NCI-H1105 (cell line): ENCODE measurements at regions not wholly inside any gene's neighbourhood (a gene's known extent, or its start where the extent isn't known, plus 50 kb on each side); places are given as distances from the start of the nearest gene placed in this dataset.

Experiments used
- DNase-seq: peaks from one replicate; lab custom pipeline; 2025; lab: John Stamatoyannopoulos, UW

DNA sequence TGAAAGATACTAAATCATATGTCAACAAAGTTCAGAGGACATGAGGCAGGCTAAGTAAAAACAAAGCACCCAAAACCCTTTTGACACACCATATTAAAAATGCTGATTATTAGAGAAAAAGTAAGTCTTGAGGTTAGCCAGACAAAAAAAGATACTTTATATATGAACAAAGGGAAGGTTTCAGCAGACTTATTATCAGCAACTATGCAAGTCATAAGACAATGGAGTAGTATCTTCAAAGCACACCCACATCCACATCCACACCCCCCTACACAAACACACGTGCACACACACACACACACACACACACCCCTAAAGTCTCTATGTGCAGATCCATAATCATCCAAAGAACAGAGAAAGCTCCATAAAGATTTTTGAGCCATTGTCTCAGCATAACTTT is 1373.9 kb upstream of the CELF2 start:
- no peak for DNase-seq

DNA sequence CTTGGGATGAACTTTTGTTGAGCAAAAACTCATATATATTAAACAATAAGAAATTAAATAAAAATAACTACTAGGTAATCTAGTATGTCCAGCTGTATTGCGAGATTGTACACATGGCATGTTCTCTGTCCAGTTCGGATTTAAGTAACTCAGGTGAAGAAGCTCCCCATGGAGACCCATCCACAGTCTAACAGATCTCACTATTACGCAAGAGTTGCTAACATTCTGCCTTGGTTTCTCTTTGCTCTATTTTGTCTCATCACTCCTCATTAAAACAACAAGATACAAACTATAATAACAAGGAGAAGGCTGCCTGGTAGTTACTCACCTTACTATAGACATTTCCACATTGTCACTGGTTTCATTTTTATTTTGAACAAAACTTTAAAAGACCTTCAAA is 1372.3 kb upstream of the CELF2 start:
- DNase-seq, result no peak

GRCh38 chr10:9645928-9646600 is 1371.6 kb upstream of the CELF2 start:
- DNase-seq, result no peak

- DNase-seq, result no peak
These were observed 1363.4 kb upstream of the CELF2 start for GRCh38 chr10:9654261-9654660.

- DNase-seq, result no peak
These were observed 1361.3 kb upstream of the CELF2 start for GRCh38 chr10:9656386-9656785.

DNA sequence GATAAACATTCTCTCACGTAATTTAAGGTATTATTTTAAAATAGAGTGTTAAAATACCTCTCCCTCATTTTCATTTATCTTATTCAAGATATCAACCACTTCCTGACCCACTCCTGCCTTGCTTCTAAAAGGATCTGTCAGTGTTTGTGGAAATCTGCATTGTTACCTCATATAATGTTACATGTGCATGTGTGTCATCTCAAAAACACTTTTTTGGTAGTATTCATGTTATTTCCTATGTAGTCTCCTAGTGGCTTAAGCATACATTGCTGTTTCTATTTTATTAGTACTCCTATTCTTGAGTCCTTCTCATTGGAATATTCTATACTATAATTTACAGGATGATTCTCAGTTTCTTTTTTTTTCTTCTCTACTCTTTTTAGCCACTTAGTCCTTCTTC is 1360.7 kb upstream of the CELF2 start:
- no peak for DNase-seq

GRCh38 chr10:9657530-9657929 is 1360.1 kb upstream of the CELF2 start:
- DNase-seq, result no peak

DNA sequence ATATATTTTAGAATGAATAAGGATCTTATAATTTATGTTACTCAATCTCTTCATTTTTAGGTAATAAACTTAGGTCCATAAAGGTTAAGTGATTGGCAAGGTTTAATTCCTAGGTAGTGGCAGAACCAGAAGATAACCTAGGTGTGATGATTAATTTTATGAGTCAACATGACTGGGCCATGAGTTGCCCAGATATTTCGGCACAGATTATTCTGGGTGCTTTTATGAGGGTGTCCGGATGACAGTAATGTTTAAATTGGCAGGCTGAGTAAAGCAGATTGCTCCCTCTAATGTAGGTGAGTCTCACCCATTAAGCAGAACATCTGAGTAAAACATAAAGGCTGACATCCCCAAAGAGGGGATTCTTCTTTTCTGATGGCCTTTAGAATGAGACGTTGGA is 1349.3 kb upstream of the CELF2 start:
- no peak for DNase-seq

DNA sequence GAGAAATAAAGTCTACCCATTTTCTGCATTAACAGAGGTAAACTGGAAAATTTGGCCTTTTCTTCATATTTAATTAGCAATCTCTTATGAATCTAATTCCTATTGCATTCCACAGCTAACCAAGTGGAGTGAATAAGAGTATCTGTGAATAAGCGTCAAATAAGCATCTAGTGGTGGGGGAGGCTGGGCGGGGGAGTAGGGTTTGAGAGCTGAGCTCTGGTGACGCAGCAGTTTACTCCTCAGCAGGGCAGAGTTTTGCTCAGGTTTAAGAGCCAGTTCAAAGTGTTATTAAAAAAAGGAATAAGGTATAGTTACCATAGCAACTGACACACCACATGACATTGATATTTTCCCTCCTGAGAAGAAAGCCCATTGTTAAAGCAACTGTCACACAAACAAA is 1346.8 kb upstream of the CELF2 start:
- DNase-seq, result no peak

DNA sequence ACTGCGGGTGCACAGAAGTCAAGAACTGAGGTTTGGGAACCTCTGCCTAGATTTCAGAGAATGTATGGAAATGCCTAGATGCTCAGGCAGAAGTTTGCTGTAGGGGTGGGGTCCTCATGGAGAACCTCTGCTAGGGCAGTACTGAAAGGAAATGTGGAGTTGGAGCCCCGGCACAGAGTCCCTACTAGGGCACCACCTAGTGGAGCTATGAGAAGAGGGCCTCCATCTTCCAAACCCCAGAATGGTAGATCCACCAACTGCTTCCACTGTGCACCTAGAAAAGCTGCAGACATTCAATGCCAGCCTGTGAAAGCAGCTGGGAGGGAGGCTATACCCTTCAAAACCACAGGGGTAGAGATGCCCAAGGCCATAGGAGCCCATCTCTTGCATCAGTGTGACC is 1336.0 kb upstream of the CELF2 start:
- DNase-seq, result no peak

GRCh38 chr10:9682802-9683201 is 1334.9 kb upstream of the CELF2 start:
- no peak for DNase-seq

- no peak for DNase-seq
These were observed 1333.5 kb upstream of the CELF2 start for GRCh38 chr10:9684186-9684585.

- no peak for DNase-seq
These were observed 1332.1 kb upstream of the CELF2 start for GRCh38 chr10:9685596-9685995.

GRCh38 chr10:9688711-9689110 is 1329.0 kb upstream of the CELF2 start:
- DNase-seq, result no peak

DNA sequence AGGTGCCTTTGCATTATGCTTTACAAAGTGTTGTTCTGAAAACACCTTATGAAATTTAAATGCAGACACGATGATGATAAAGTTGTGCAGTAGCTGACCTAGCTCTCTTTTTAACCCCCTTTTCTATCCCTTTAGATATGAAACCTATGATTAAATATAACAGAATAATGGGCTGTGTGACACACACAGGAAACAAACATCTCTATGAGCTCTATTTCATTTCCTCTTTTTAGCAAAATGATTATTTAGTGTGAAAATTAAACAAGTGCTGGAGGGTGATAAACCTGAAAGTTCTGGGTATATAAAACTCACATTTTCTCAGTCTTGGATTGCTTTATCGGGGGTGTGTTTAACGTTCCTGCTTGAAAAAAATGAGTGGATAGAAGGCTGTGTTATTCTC is 1310.5 kb upstream of the CELF2 start:
- no peak for DNase-seq

GRCh38 chr10:9709849-9710248 is 1307.8 kb upstream of the CELF2 start:
- no peak for DNase-seq

GRCh38 chr10:9712393-9712792 is 1305.3 kb upstream of the CELF2 start:
- DNase-seq, result no peak

- no peak for DNase-seq
These were observed 1298.4 kb upstream of the CELF2 start for GRCh38 chr10:9719246-9719645.

GRCh38 chr10:9733766-9734165 is 1283.9 kb upstream of the CELF2 start:
- DNase-seq, result no peak

GRCh38 chr10:9734218-9734617 is 1283.5 kb upstream of the CELF2 start:
- DNase-seq, result no peak

DNA sequence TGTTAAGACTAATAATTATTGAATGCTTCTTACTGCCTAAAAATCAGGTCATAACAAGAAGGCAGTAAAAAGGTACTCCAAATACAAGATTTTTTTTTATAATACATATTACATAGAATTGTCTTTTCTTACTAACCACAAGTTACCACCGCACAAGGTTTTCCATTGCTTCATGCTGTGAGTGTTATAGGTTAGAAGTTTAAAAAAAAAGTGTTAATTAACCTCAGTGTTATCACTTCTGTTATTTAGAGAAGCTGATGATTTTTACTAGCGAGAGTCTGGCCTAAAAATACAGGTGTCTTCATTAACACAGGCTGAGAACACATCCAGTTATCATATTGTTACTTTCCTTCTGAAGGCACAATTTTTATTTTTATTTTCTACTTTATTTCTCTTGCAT is 1281.9 kb upstream of the CELF2 start:
- no peak for DNase-seq

DNA sequence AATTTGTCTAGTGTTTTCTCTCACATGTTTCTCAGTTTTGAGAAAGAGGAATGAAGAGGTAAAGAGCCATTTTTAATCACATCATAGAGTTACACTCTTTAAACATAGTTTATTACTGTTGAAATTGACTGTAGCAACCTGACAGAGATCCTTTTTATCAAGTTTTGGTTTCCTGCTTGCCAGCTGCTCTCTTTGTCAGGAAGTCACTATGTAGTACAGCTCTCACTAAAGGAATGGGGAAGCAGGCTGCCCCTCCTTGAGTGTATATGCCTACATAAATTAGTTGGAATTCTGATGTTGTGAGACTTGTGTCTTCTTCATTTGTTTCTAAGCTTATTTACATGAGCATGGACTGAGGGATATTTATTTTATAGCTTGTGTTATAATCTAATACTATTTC is 1274.0 kb upstream of the CELF2 start:
- no peak for DNase-seq

GRCh38 chr10:9745158-9745557 is 1272.5 kb upstream of the CELF2 start:
- no peak for DNase-seq

DNA sequence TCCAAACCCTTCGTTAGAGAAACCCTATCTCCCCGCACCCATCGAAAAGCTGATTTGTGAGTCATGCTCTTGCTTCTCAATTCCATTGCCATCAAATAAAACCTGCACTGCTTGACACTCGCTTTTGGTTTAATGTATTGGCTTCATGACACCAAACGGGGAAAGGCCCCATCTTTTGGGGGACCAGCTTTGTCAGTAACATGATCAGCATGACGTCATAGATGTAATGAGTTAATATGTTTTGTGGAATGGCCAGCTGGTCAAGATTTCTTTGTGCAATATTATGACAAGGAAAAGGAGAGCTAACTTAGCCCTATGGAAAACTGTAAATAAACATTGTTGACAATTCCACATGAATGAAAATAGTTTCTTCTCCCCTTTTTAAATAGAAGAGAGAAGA is 1260.5 kb upstream of the CELF2 start:
- no peak for DNase-seq

GRCh38 chr10:9759596-9759995 is 1258.1 kb upstream of the CELF2 start:
- DNase-seq, result no peak
